ENCODE measurements at regions not wholly inside any gene's neighbourhood (a gene's known extent, or its start where the extent isn't known, plus 50 kb on each side); places are given as distances from the start of the nearest gene placed in this dataset.

- H3K4me3 ChIP-seq (ENCODE audit: insufficient read depth, low read length, poor library complexity, severe bottlenecking) = no peak overlapping the region
- H3K36me3 ChIP-seq (ENCODE audit: low read length) = no peaks in the 10 kb centered on the region
- no peak overlapping the region for H3K9ac ChIP-seq (ENCODE audit: low read length)
- no peak overlapping the region for H3K4me2 ChIP-seq (ENCODE audit: low read depth, low read length, poor library complexity, severe bottlenecking)
- no peak for TF ChIP-seq EZH2phosphoT487 (conservative IDR thresholded peaks at IDR 0.05; ENCODE audit: low read length)
- no peak for TF ChIP-seq CTCF (IDR thresholded peaks at IDR 0.05; ENCODE audit: insufficient read depth, low read length, poor library complexity, severe bottlenecking)
- H3K27ac ChIP-seq (ENCODE audit: low read depth, low read length) = no peak overlapping the region
- H4K20me1 ChIP-seq (ENCODE audit: low read depth, low read length) = no peaks in the 10 kb centered on the region
- no peaks in the 10 kb centered on the region for H3K79me2 ChIP-seq (ENCODE audit: insufficient read depth, low read length)
- no peaks in the 10 kb centered on the region for H3K9me2 ChIP-seq (replicated peaks; ENCODE audit: insufficient read depth, low read length)
- H2AFZ ChIP-seq (ENCODE audit: low read depth, low read length, severe bottlenecking) = no peak overlapping the region
- H3K9me3 ChIP-seq (ENCODE audit: insufficient read depth, low read length) = no peaks in the 10 kb centered on the region
- no peaks in the 10 kb centered on the region for H3F3A ChIP-seq (ENCODE audit: insufficient read depth)
- no peaks in the 10 kb centered on the region for H3K27me3 ChIP-seq (ENCODE audit: low read length)
Measured at GRCh38 chr6:78511009-78511408, 356.3 kb upstream of the IRAK1BP1 start.

- Histone ChIP-seq H3K27ac (ENCODE audit: low read depth, low read length) (no peak overlapping the region), H3K4me2 (ENCODE audit: low read depth, low read length, poor library complexity, severe bottlenecking) (no peak overlapping the region), H4K20me1 (ENCODE audit: low read depth, low read length) (no peaks in the 10 kb centered on the region), H2AFZ (ENCODE audit: low read depth, low read length, severe bottlenecking) (no peak overlapping the region), H3F3A (ENCODE audit: insufficient read depth) (no peaks in the 10 kb centered on the region), H3K9me2 (replicated peaks; ENCODE audit: insufficient read depth, low read length) (no peaks in the 10 kb centered on the region), H3K4me3 (ENCODE audit: insufficient read depth, low read length, poor library complexity, severe bottlenecking) (no peak overlapping the region), H3K27me3 (ENCODE audit: low read length) (no peaks in the 10 kb centered on the region), H3K79me2 (ENCODE audit: insufficient read depth, low read length) (no peaks in the 10 kb centered on the region), H3K9ac (ENCODE audit: low read length) (no peak overlapping the region), H3K9me3 (ENCODE audit: insufficient read depth, low read length) (no peaks in the 10 kb centered on the region), H3K36me3 (ENCODE audit: low read length) (no peaks in the 10 kb centered on the region)
- TF ChIP-seq EZH2phosphoT487 (conservative IDR thresholded peaks at IDR 0.05; ENCODE audit: low read length) = no peak
- no peak for TF ChIP-seq CTCF (IDR thresholded peaks at IDR 0.05; ENCODE audit: insufficient read depth, low read length, poor library complexity, severe bottlenecking)
Measured at GRCh38 chr6:78513856-78514255, 353.5 kb upstream of the IRAK1BP1 start.

GRCh38 chr6:78515271-78515670, 352.1 kb upstream of the IRAK1BP1 start:
- no peak overlapping the region for H3K4me2 ChIP-seq (ENCODE audit: low read depth, low read length, poor library complexity, severe bottlenecking)
- no peaks in the 10 kb centered on the region for H3K36me3 ChIP-seq (ENCODE audit: low read length)
- no peaks in the 10 kb centered on the region for H3K9me3 ChIP-seq (ENCODE audit: insufficient read depth, low read length)
- no peak for TF ChIP-seq EZH2phosphoT487 (conservative IDR thresholded peaks at IDR 0.05; ENCODE audit: low read length)
- no peak for TF ChIP-seq CTCF (IDR thresholded peaks at IDR 0.05; ENCODE audit: insufficient read depth, low read length, poor library complexity, severe bottlenecking)
- H3F3A ChIP-seq (ENCODE audit: insufficient read depth) = no peaks in the 10 kb centered on the region
- no peak overlapping the region for H3K27ac ChIP-seq (ENCODE audit: low read depth, low read length)
- H2AFZ ChIP-seq (ENCODE audit: low read depth, low read length, severe bottlenecking) = no peak overlapping the region
- no peaks in the 10 kb centered on the region for H3K27me3 ChIP-seq (ENCODE audit: low read length)
- H3K9me2 ChIP-seq (replicated peaks; ENCODE audit: insufficient read depth, low read length) = no peaks in the 10 kb centered on the region
- no peaks in the 10 kb centered on the region for H3K79me2 ChIP-seq (ENCODE audit: insufficient read depth, low read length)
- no peak overlapping the region for H3K4me3 ChIP-seq (ENCODE audit: insufficient read depth, low read length, poor library complexity, severe bottlenecking)
- H3K9ac ChIP-seq (ENCODE audit: low read length) = no peak overlapping the region
- H4K20me1 ChIP-seq (ENCODE audit: low read depth, low read length) = no peaks in the 10 kb centered on the region

Measured in SU-DHL-6 (cell line).